T-cell (primary cell): ENCODE measurements at regions not wholly inside any gene's neighbourhood (a gene's known extent, or its start where the extent isn't known, plus 50 kb on each side); places are given as distances from the start of the nearest gene placed in this dataset.

ENCODE experiments used
- ATAC-seq, 4 experiments: fragments of 200-7000 bp in 3 of 4; fragments of 150-1000 bp in 1 of 4; cut with Tn5 transposase; replicated peaks in 1 of 4; 1 replicate in 3 of 4; 2 replicates in 1 of 4; pipeline ENCODE4 v1.10.0; 2021; ENCODE audit warnings: moderate library complexity in 3 of 4, mild to moderate bottlenecking in 2 of 4, moderate number of reproducible peaks in 1 of 4
- CTCF ChIA-PET, 2 donors: fragments of 300-600 bp; sonication (Branson Sonifier 250); formaldehyde crosslinking; loops; one replicate each; lab custom pipeline; 2022; ENCODE audit warnings: antibody characterized with exemption in 2 of 2; lab: Charles Lee
- POLR2A ChIA-PET, 2 donors: fragments of 300-600 bp; sonication (Branson Sonifier 250); formaldehyde crosslinking; loops; one replicate each; lab custom pipeline; 2022; ENCODE audit warnings: antibody characterized with exemption in 2 of 2; lab: Charles Lee
- DNase-seq, 35 experiments: peaks; one replicate each; pipeline versions ENCODE4 v3.0.0 to v3.0.0-alpha.2; 2013 to 2023
- H3K27ac ChIP-seq: one replicate; pipeline ENCODE4 v1.5.1; 2013; ENCODE audit warnings: low read length
- H3K27me3 ChIP-seq, 2 experiments: replicated peaks in 1 of 2; 1 replicate in 1 of 2; 2 replicates in 1 of 2; pipeline versions ENCODE4 v1.6.1 to v1.7.0; 2013; ENCODE audit warnings: low read length in 1 of 2, mixed read lengths in 1 of 2; ENCODE audit not compliant: control insufficient read depth in 2 of 2, insufficient read depth in 2 of 2; ENCODE audit errors: extremely low read depth in 1 of 2
- H3K36me3 ChIP-seq, 2 donors: 1 replicate in 1 of 2; 2 replicates in 1 of 2; pipeline versions ENCODE4 v1.6.1 to v1.7.0; 2013; ENCODE audit warnings: low read length in 1 of 2; ENCODE audit not compliant: control insufficient read depth in 2 of 2, insufficient read depth in 1 of 2; ENCODE audit errors: extremely low read depth in 1 of 2
- H3K4me1 ChIP-seq, 2 experiments: 1 replicate in 1 of 2; 2 replicates in 1 of 2; pipeline versions ENCODE4 v1.6.1 to v1.7.0; 2013; ENCODE audit warnings: low read length in 2 of 2, mixed read lengths in 1 of 2; ENCODE audit not compliant: insufficient read depth in 2 of 2, control insufficient read depth in 1 of 2; ENCODE audit errors: extremely low read depth in 1 of 2
- H3K4me3 ChIP-seq, 2 donors: 1 replicate in 1 of 2; 2 replicates in 1 of 2; pipeline versions ENCODE4 v1.5.1 to v1.7.0; 2013; ENCODE audit warnings: mild to moderate bottlenecking in 2 of 2, low read length in 1 of 2, moderate library complexity in 1 of 2; ENCODE audit not compliant: control insufficient read depth in 1 of 2; ENCODE audit errors: extremely low read depth in 1 of 2
- H3K9me3 ChIP-seq: 2 replicates; pipeline ENCODE4 v1.7.0; 2013
- H3K27ac Mint-ChIP-seq, 2 donors: one replicate each; pipeline ENCODE4 v1.8.0; 2020 to 2021; ENCODE audit warnings: mild to moderate bottlenecking in 2 of 2, mixed read lengths in 2 of 2
- H3K27me3 Mint-ChIP-seq, 2 donors: one replicate each; pipeline ENCODE4 v1.8.0; 2021 to 2022; ENCODE audit warnings: mixed read lengths in 2 of 2
- H3K36me3 Mint-ChIP-seq: one replicate; pipeline ENCODE4 v1.8.0; 2021; ENCODE audit warnings: mixed read lengths
- H3K4me1 Mint-ChIP-seq, 3 donors: one replicate each; pipeline ENCODE4 v1.8.0; 2020 to 2022; ENCODE audit warnings: mixed read lengths in 3 of 3, mild to moderate bottlenecking in 1 of 3
- H3K4me3 Mint-ChIP-seq, 3 donors: one replicate each; pipeline ENCODE4 v1.8.0; 2020 to 2022; ENCODE audit warnings: mild to moderate bottlenecking in 3 of 3, mixed read lengths in 3 of 3, moderate library complexity in 3 of 3
- H3K9me3 Mint-ChIP-seq, 3 donors: one replicate each; pipeline ENCODE4 v1.8.0; 2020 to 2022; ENCODE audit warnings: mixed read lengths in 3 of 3
- WGBS: methylation state at CpG from one replicate; pipeline ENCODE4 v1.1.5; 2013; ENCODE audit warnings: missing lambda C conversion rate; ENCODE audit not compliant: insufficient coverage; 5-methylcytosine and 5-hydroxymethylcytosine counted together

DNA sequence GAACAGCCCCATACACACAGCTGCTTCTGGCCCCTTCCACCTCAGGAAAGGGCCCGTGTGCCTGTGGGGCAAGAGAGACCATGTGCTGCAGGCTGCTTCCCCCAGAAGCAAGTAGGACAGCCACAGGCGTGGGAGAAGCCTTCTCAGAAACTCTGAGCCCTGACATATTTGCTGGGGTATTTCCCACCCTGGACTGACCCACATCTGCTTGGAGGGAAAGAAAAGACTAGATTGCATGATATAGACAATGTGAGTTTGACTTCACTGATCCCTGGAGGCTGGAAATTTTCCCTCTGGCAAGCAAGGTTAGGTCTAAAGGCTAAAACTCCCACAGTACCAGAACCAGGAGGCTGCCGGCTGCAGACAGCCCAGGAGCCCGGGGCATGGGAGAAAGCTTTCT is 213.3 kb upstream of the SSTR4 start:
- H3K36me3 ChIP-seq, result no peaks in the 10 kb centered on the region
- Mint-ChIP-seq H3K9me3 (peaks cover 0 to 3% (median 0%) of the 10 kb centered on the region in 3 donors), H3K4me3 (no peak overlapping the region), H3K27me3 (no peaks in the 10 kb centered on the region), H3K4me1 (no peaks in the 10 kb centered on the region), H3K36me3 (no peaks in the 10 kb centered on the region), H3K27ac (no peak overlapping the region)
- ATAC-seq (no peak), DNase-seq (no peak)
- H3K27ac ChIP-seq, result no peak overlapping the region
- ChIA-PET POLR2A (no interaction called here), CTCF (no interaction called here)
- no peaks in the 10 kb centered on the region for H3K9me3 ChIP-seq
- WGBS, result 87% methylated on average over 3 of the region's 4 CpGs
- no peak overlapping the region for H3K4me3 ChIP-seq
- H3K27me3 ChIP-seq, result peaks cover 0 to 3% of the 10 kb centered on the region in 2 experiments
- no peaks in the 10 kb centered on the region for H3K4me1 ChIP-seq

DNA sequence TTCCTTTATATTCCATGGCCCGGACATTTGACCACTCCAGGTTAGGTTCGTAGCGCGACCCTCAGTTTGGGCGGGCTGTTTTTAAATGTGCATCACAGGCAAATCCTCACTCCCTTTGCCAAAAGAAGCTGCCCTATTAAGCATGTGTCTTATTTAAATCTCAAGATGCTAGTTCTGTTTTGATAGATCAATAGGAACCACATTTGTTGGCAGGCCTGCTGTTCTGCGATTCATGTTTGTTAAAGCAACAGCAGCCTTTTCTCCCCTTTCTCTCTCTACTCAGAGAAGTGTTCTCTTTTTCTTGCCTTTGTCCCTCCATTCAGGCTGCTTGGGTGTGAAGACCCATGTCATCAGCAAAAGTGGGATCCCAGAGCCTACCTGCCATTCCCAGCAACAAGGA is 212.0 kb upstream of the SSTR4 start:
- DNase-seq (no peak), ATAC-seq (no peak)
- no peaks in the 10 kb centered on the region for H3K4me1 ChIP-seq
- no peaks in the 10 kb centered on the region for H3K36me3 ChIP-seq
- peaks cover 0 to 3% of the 10 kb centered on the region in 2 experiments for H3K27me3 ChIP-seq
- Mint-ChIP-seq H3K4me3 (no peak overlapping the region), H3K36me3 (no peaks in the 10 kb centered on the region), H3K4me1 (no peaks in the 10 kb centered on the region), H3K27ac (no peak overlapping the region), H3K27me3 (no peaks in the 10 kb centered on the region), H3K9me3 (peaks cover 0 to 3% (median 0%) of the 10 kb centered on the region in 3 donors)
- ChIA-PET CTCF (no interaction called here), POLR2A (no interaction called here)
- no peak overlapping the region for H3K4me3 ChIP-seq
- no peaks in the 10 kb centered on the region for H3K9me3 ChIP-seq
- H3K27ac ChIP-seq, result no peak overlapping the region
- WGBS, result 97% methylated on average over 5 of the region's 6 CpGs

DNA sequence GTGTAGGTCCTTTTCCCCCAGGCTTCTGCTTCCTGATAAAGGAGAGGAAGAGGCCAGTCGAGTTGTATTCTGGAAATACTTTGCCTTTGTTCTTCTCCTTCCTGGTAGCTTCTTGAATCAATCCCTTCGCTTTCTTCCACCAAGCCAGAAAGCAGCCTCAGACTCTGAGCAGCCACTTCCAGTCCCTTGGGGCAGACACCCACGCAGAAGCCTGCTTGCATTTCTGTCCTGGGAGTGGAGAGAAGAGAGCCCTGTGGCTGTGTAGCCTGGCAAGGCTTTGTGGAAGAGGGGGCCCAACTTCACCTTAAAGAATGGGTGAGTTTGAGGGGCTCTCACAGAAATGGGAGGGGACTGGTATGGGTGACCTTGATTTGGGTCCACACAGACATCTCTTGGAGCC is 211.0 kb upstream of the SSTR4 start:
- no CpG with 5 or more reads among the region's 3 CpGs for WGBS
- Histone ChIP-seq H3K4me3 (no peak overlapping the region), H3K9me3 (no peaks in the 10 kb centered on the region), H3K27me3 (peaks cover 0 to 3% of the 10 kb centered on the region in 2 experiments), H3K36me3 (no peaks in the 10 kb centered on the region), H3K27ac (no peak overlapping the region), H3K4me1 (no peaks in the 10 kb centered on the region)
- Mint-ChIP-seq H3K27ac (no peak overlapping the region), H3K4me1 (no peaks in the 10 kb centered on the region), H3K4me3 (no peak overlapping the region), H3K36me3 (no peaks in the 10 kb centered on the region), H3K9me3 (peaks cover 0 to 3% (median 0%) of the 10 kb centered on the region in 3 donors), H3K27me3 (no peaks in the 10 kb centered on the region)
- no peak for DNase-seq
- ChIA-PET POLR2A (no interaction called here), CTCF (no interaction called here)
- no peak for ATAC-seq

DNA sequence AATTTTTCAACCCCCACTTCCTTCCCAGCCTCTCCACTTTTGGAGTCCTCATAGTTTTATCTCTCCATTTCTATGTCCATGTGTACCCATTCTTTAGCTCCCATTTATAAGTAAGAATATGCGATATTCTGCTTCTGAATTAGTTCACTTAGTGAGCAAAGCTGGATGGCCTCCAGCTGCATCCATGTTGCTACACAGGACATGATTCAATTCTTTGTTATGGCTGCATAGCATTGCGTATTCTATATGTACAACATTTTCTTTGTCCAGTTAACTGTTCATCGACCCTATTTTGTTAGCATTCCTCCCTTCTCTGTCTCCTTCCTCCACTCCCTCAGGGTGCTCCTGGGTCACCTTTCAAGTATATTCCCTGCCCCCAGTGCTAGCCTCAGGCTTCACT is 210.0 kb upstream of the SSTR4 start:
- CTCF ChIA-PET, result no interaction called here
- Histone ChIP-seq H3K4me3 (no peak overlapping the region), H3K9me3 (no peaks in the 10 kb centered on the region), H3K4me1 (no peaks in the 10 kb centered on the region), H3K27me3 (peaks cover 0 to 3% of the 10 kb centered on the region in 2 experiments), H3K36me3 (no peaks in the 10 kb centered on the region), H3K27ac (no peak overlapping the region)
- H3K4me3 Mint-ChIP-seq, result no peak overlapping the region
- H3K36me3 Mint-ChIP-seq, result no peaks in the 10 kb centered on the region
- H3K4me1 Mint-ChIP-seq, result no peaks in the 10 kb centered on the region
- 69% methylated on average over 2 of the region's 3 CpGs for WGBS
- peaks cover 0 to 3% (median 0%) of the 10 kb centered on the region in 3 donors for H3K9me3 Mint-ChIP-seq
- POLR2A ChIA-PET, result no interaction called here
- no peak overlapping the region for H3K27ac Mint-ChIP-seq
- no peaks in the 10 kb centered on the region for H3K27me3 Mint-ChIP-seq
- ATAC-seq (no peak), DNase-seq (no peak)

DNA sequence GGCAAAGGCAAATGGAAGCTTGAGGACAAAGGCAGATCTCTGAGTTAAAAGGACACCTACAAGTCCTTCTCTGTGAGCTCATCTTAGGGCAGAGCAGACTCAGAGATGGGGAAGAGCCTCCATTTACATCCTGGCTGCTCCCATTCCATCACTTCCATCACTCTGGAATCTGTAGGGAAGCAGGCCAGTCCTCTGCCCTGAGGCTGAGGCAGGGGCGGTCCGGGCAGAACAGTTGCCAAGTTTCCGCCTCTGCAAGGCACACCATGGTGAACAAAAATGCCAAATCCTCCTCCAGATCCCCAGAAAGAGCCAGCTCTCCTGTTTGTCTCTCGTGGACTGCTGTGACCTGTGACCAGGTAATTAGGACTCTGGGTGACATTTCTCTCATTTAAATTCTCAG is 209.6 kb upstream of the SSTR4 start:
- WGBS, result 90% methylated on average over 3 of the region's 4 CpGs
- no peak overlapping the region for H3K4me3 Mint-ChIP-seq
- Histone ChIP-seq H3K27ac (no peak overlapping the region), H3K27me3 (peaks cover 0 to 3% of the 10 kb centered on the region in 2 experiments), H3K4me1 (no peaks in the 10 kb centered on the region), H3K36me3 (no peaks in the 10 kb centered on the region), H3K9me3 (no peaks in the 10 kb centered on the region), H3K4me3 (no peak overlapping the region)
- H3K36me3 Mint-ChIP-seq, result no peaks in the 10 kb centered on the region
- no peaks in the 10 kb centered on the region for H3K4me1 Mint-ChIP-seq
- ATAC-seq, result no peak
- ChIA-PET CTCF (no interaction called here), POLR2A (no interaction called here)
- no peak overlapping the region for H3K27ac Mint-ChIP-seq
- DNase-seq, result no peak
- H3K9me3 Mint-ChIP-seq, result peaks cover 0 to 3% (median 0%) of the 10 kb centered on the region in 3 donors
- no peaks in the 10 kb centered on the region for H3K27me3 Mint-ChIP-seq

DNA sequence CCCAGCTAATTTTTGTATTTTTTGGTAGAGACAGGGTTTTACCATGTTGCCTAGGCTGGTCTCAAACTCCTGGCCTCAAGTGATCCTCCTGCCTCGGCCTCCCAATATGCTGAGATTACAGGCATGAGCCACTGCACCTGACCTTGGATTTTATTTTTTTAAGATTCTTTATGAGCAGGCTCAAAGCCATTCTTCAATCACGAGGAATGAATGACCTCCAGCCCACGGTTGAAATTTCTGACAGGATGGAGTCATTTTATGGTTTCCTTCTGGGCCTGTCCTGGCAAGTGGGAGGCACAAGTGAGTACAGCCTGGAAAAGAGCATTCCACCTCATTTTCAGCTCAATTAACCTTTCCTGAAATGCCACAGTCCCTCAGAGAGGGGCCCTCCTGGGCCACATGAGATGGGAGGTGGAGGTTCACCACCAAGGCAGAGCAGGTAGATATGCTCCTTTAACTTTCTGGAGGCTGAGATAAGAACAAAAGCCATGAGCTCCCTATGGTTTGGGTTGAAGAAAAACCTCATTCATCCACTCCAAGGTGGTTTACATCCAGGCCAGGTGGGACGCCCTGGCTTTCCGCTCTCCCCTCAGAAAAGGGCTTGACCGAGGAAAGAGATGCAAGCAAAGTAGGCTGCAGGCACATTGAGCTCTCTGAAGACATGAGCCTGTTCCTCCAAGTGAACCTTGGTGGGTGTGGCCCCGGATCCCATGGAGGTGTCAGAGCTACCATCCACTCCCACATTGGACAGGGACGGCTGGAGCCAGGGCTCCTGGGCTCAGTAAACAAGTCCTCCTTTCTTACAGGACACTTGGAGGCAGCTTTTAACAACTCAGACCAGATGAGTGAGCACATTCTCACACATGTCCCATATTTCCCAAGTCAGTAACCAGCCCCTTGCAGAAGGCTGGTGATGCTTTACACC is 208.5 kb upstream of the SSTR4 start:
- ATAC-seq (no peak), DNase-seq (no peak)
- no peaks in the 10 kb centered on the region for H3K27me3 Mint-ChIP-seq
- no peaks in the 10 kb centered on the region for H3K4me1 ChIP-seq
- H3K9me3 Mint-ChIP-seq, result peaks cover 0 to 7% (median 0%) of the 10 kb centered on the region in 3 donors
- no peaks in the 10 kb centered on the region for H3K36me3 ChIP-seq
- ChIA-PET POLR2A (no interaction called here), CTCF (no interaction called here)
- no peak overlapping the region for H3K27ac Mint-ChIP-seq
- H3K4me3 Mint-ChIP-seq, result no peak overlapping the region
- WGBS, result 79% methylated on average over 2 of the region's 8 CpGs
- H3K27me3 ChIP-seq, result peaks cover 0 to 3% of the 10 kb centered on the region in 2 experiments
- no peaks in the 10 kb centered on the region for H3K4me1 Mint-ChIP-seq
- H3K27ac ChIP-seq, result no peak overlapping the region
- H3K9me3 ChIP-seq, result no peaks in the 10 kb centered on the region
- no peaks in the 10 kb centered on the region for H3K36me3 Mint-ChIP-seq
- no peak overlapping the region for H3K4me3 ChIP-seq
